Thyroid gland (tissue), 4 donors: ENCODE measurements at regions not wholly inside any gene's neighbourhood (a gene's known extent, or its start where the extent isn't known, plus 50 kb on each side); places are given as distances from the start of the nearest gene placed in this dataset.

Source experiments
- CTCF ChIP-seq, 6 experiments: fragments of 200-600 bp in 3 of 6; fragments of 450-650 bp in 3 of 6; sonication (generic) in 3 of 6; IDR thresholded peaks; one replicate each; pipeline ENCODE4 v1.5.1; 2016 to 2019; ENCODE audit warnings: antibody characterized with exemption in 6 of 6, mild to moderate bottlenecking in 2 of 6, inconsistent platforms in 1 of 6, moderate library complexity in 1 of 6
- POLR2A ChIP-seq, 2 donors: fragments of 450-650 bp; IDR thresholded peaks; one replicate each; pipeline ENCODE4 v1.6.1; 2017; ENCODE audit warnings: antibody characterized with exemption in 2 of 2, mild to moderate bottlenecking in 2 of 2, moderate library complexity in 1 of 2

- TF ChIP-seq CTCF (IDR thresholded peaks at IDR 0.05) = no peak
- TF ChIP-seq POLR2A (IDR thresholded peaks at IDR 0.05) = no peak
These were observed 454.4 kb upstream of the ACTBL2 start for GRCh38 chr5:57937025-57937424.
